WTC11 (cell line): ENCODE measurements at regions not wholly inside any gene's neighbourhood (a gene's known extent, or its start where the extent isn't known, plus 50 kb on each side); places are given as distances from the start of the nearest gene placed in this dataset.

ENCODE experiments used
- ATAC-seq: fragments of 200-7000 bp; cut with Tn5 transposase; 2 replicates; pipeline ENCODE4 v1.10.0; 2021; ENCODE audit warnings: mild to moderate bottlenecking, moderate library complexity
- CTCF ChIA-PET: fragments of 300-600 bp; sonication (Branson Sonifier 250); formaldehyde crosslinking; loops from one replicate; lab custom pipeline; 2021; ENCODE audit warnings: antibody characterized with exemption; lab: Charles Lee
- POLR2A ChIA-PET: fragments of 350-600 bp; sonication (Branson Sonifier 250); formaldehyde crosslinking; loops from one replicate; lab custom pipeline; 2021; ENCODE audit warnings: antibody characterized with exemption; lab: Charles Lee
- DNase-seq: peaks from one replicate; pipeline ENCODE4 v3.0.0; 2021; ENCODE audit warnings: low spot score
- H3K27ac Mint-ChIP-seq: 2 replicates; pipeline ENCODE4 v1.8.0; 2021; ENCODE audit warnings: mixed read lengths
- H3K27me3 Mint-ChIP-seq: 2 replicates; pipeline ENCODE4 v1.8.0; 2021; ENCODE audit warnings: low read depth, mild to moderate bottlenecking, moderate library complexity, mixed read lengths
- H3K36me3 Mint-ChIP-seq: 2 replicates; pipeline ENCODE4 v1.8.0; 2021; ENCODE audit warnings: mixed read lengths
- H3K4me1 Mint-ChIP-seq: 2 replicates; pipeline ENCODE4 v1.8.0; 2022; ENCODE audit warnings: mixed read lengths
- H3K4me3 Mint-ChIP-seq: 2 replicates; pipeline ENCODE4 v1.8.0; 2021; ENCODE audit warnings: mild to moderate bottlenecking, moderate library complexity, mixed read lengths
- H3K9me3 Mint-ChIP-seq: 2 replicates; pipeline ENCODE4 v1.8.0; 2021; ENCODE audit warnings: mixed read lengths
- ELF4 ChIP-seq: sonication (generic); formaldehyde crosslinking; IDR thresholded peaks from 2 replicates; pipeline ENCODE4 v1.8.1; 2022; ENCODE audit warnings: low read depth, mild to moderate bottlenecking, moderate library complexity, missing genetic modification reagents
- FOXK1 ChIP-seq: sonication (generic); formaldehyde crosslinking; IDR thresholded peaks from 2 replicates; pipeline ENCODE4 v1.8.0; 2022; ENCODE audit warnings: mild to moderate bottlenecking, moderate library complexity, missing genetic modification reagents
- GABPB1 ChIP-seq: sonication (generic); formaldehyde crosslinking; IDR thresholded peaks from 2 replicates; pipeline ENCODE4 v1.8.1; 2023; ENCODE audit warnings: mild to moderate bottlenecking, missing genetic modification reagents
- IRF2 ChIP-seq: sonication (generic); formaldehyde crosslinking; IDR thresholded peaks from 2 replicates; pipeline ENCODE4 v1.8.0; 2022; ENCODE audit warnings: low read depth, missing genetic modification reagents, borderline replicate concordance
- KAT7 ChIP-seq: sonication (generic); formaldehyde crosslinking; IDR thresholded peaks from 2 replicates; pipeline ENCODE4 v1.8.1; 2023; ENCODE audit warnings: missing genetic modification reagents, mild to moderate bottlenecking, borderline replicate concordance
- NR1H2 ChIP-seq: sonication (generic); formaldehyde crosslinking; IDR thresholded peaks from 2 replicates; pipeline ENCODE4 v1.9.0; 2021; ENCODE audit warnings: mild to moderate bottlenecking, moderate library complexity, missing genetic modification reagents
- OVOL2 ChIP-seq: fragments of 250-450 bp; sonication (Bioruptor Pico); IDR thresholded peaks from 2 replicates; pipeline ENCODE4 v1.9.0; 2021; ENCODE audit warnings: mild to moderate bottlenecking, borderline replicate concordance
- ZNF138 ChIP-seq: sonication (generic); formaldehyde crosslinking; conservative IDR thresholded peaks from 2 replicates; pipeline ENCODE4 v1.8.1; 2022; ENCODE audit warnings: mild to moderate bottlenecking, moderate library complexity, missing genetic modification reagents
- ZNF263 ChIP-seq: sonication (generic); formaldehyde crosslinking; IDR thresholded peaks from 2 replicates; pipeline ENCODE4 v1.8.1; 2022; ENCODE audit warnings: low read depth, mild to moderate bottlenecking, moderate library complexity, missing genetic modification reagents
- ZNF671 ChIP-seq: fragments of 250-450 bp; sonication (Bioruptor Pico); IDR thresholded peaks from 2 replicates; pipeline ENCODE4 v1.8.0; 2021; ENCODE audit warnings: mild to moderate bottlenecking
- TF ChIP-seq, protein P1 (sequence below): sonication (generic); formaldehyde crosslinking; IDR thresholded peaks from 2 replicates; pipeline ENCODE4 v1.8.0; 2022; ENCODE audit warnings: mild to moderate bottlenecking, missing genetic modification reagents
- TF ChIP-seq, protein P2 (sequence below): fragments of 250-450 bp; sonication (Bioruptor Pico); IDR thresholded peaks from 2 replicates; pipeline ENCODE4 v1.9.0; 2021; ENCODE audit warnings: mild to moderate bottlenecking
- TF ChIP-seq, protein P3 (sequence below): fragments of 250-450 bp; sonication (Bioruptor Pico); IDR thresholded peaks from 2 replicates; pipeline ENCODE4 v1.8.0; 2021; ENCODE audit warnings: mild to moderate bottlenecking
- TF ChIP-seq, protein P4 (sequence below): sonication (generic); formaldehyde crosslinking; IDR thresholded peaks from 2 replicates; pipeline ENCODE4 v1.8.1; 2023; ENCODE audit warnings: mild to moderate bottlenecking, missing genetic modification reagents
- TF ChIP-seq, protein P5 (sequence below): sonication (generic); formaldehyde crosslinking; IDR thresholded peaks from 2 replicates; pipeline ENCODE4 v1.8.0; 2023; ENCODE audit warnings: missing genetic modification reagents
- TF ChIP-seq, protein P6 (sequence below): fragments of 250-450 bp; sonication (Bioruptor Pico); IDR thresholded peaks from 2 replicates; pipeline ENCODE4 v1.9.0; 2021; ENCODE audit warnings: mild to moderate bottlenecking, borderline replicate concordance
- TF ChIP-seq, protein P7 (sequence below): sonication (generic); formaldehyde crosslinking; IDR thresholded peaks from 2 replicates; pipeline ENCODE4 v1.8.1; 2022; ENCODE audit warnings: mild to moderate bottlenecking, missing genetic modification reagents, moderate library complexity, borderline replicate concordance
- TF ChIP-seq, protein P8 (sequence below): sonication (generic); formaldehyde crosslinking; IDR thresholded peaks from 2 replicates; pipeline ENCODE4 v1.8.1; 2023; ENCODE audit warnings: mild to moderate bottlenecking, missing genetic modification reagents, moderate library complexity

DNA sequence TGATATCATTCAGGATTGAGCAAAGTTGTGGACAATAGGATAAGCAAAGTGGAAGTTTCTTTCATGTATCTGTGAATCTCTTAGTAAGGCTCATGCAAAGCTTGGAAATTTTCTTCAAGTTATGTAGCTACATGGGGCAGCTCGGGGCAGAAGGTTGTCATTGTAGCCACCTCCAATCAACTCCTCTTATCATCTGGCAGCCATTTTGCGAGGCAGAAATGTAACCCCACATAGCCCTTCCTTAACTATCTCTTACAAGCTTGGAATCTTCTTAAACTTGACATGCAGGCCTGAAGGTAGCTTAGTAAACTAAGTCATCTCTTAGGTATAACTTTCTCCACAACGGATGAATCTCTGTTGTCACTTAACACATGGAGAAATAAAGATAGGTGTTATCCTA is 392.8 kb downstream of the AASDHPPT start:
- 0 out of 2 replicates have a peak, but pooled peaks cover 2% of the 10 kb centered on the region for H3K4me1 Mint-ChIP-seq
- CTCF ChIA-PET, result no interaction called here
- TF ChIP-seq KAT7 (CRISPR knock-in tag) (no peak), ZNF263 (no peak), NR1H2 (CRISPR knock-in tag) (no peak), ELF4 (CRISPR knock-in tag) (no peak), ZNF138 (CRISPR knock-in tag) (no peak), FOXK1 (CRISPR knock-in tag) (no peak), IRF2 (no peak), GABPB1 (CRISPR knock-in tag) (no peak), OVOL2 (CRISPR knock-in tag) (no peak), ZNF671 (CRISPR knock-in tag) (no peak)
- TF ChIP-seq, protein P1, sequence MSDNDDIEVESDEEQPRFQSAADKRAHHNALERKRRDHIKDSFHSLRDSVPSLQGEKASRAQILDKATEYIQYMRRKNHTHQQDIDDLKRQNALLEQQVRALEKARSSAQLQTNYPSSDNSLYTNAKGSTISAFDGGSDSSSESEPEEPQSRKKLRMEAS (CRISPR knock-in tag), result no peak
- TF ChIP-seq, protein P2, sequence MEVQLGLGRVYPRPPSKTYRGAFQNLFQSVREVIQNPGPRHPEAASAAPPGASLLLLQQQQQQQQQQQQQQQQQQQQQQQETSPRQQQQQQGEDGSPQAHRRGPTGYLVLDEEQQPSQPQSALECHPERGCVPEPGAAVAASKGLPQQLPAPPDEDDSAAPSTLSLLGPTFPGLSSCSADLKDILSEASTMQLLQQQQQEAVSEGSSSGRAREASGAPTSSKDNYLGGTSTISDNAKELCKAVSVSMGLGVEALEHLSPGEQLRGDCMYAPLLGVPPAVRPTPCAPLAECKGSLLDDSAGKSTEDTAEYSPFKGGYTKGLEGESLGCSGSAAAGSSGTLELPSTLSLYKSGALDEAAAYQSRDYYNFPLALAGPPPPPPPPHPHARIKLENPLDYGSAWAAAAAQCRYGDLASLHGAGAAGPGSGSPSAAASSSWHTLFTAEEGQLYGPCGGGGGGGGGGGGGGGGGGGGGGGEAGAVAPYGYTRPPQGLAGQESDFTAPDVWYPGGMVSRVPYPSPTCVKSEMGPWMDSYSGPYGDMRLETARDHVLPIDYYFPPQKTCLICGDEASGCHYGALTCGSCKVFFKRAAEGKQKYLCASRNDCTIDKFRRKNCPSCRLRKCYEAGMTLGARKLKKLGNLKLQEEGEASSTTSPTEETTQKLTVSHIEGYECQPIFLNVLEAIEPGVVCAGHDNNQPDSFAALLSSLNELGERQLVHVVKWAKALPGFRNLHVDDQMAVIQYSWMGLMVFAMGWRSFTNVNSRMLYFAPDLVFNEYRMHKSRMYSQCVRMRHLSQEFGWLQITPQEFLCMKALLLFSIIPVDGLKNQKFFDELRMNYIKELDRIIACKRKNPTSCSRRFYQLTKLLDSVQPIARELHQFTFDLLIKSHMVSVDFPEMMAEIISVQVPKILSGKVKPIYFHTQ (CRISPR knock-in tag), result no peak
- TF ChIP-seq, protein P3, sequence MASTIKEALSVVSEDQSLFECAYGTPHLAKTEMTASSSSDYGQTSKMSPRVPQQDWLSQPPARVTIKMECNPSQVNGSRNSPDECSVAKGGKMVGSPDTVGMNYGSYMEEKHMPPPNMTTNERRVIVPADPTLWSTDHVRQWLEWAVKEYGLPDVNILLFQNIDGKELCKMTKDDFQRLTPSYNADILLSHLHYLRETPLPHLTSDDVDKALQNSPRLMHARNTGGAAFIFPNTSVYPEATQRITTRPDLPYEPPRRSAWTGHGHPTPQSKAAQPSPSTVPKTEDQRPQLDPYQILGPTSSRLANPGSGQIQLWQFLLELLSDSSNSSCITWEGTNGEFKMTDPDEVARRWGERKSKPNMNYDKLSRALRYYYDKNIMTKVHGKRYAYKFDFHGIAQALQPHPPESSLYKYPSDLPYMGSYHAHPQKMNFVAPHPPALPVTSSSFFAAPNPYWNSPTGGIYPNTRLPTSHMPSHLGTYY (CRISPR knock-in tag), result no peak
- TF ChIP-seq, protein P4, sequence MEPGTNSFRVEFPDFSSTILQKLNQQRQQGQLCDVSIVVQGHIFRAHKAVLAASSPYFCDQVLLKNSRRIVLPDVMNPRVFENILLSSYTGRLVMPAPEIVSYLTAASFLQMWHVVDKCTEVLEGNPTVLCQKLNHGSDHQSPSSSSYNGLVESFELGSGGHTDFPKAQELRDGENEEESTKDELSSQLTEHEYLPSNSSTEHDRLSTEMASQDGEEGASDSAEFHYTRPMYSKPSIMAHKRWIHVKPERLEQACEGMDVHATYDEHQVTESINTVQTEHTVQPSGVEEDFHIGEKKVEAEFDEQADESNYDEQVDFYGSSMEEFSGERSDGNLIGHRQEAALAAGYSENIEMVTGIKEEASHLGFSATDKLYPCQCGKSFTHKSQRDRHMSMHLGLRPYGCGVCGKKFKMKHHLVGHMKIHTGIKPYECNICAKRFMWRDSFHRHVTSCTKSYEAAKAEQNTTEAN (CRISPR knock-in tag), result no peak
- TF ChIP-seq, protein P5, sequence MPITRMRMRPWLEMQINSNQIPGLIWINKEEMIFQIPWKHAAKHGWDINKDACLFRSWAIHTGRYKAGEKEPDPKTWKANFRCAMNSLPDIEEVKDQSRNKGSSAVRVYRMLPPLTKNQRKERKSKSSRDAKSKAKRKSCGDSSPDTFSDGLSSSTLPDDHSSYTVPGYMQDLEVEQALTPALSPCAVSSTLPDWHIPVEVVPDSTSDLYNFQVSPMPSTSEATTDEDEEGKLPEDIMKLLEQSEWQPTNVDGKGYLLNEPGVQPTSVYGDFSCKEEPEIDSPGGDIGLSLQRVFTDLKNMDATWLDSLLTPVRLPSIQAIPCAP (CRISPR knock-in tag), result no peak
- TF ChIP-seq, protein P6, sequence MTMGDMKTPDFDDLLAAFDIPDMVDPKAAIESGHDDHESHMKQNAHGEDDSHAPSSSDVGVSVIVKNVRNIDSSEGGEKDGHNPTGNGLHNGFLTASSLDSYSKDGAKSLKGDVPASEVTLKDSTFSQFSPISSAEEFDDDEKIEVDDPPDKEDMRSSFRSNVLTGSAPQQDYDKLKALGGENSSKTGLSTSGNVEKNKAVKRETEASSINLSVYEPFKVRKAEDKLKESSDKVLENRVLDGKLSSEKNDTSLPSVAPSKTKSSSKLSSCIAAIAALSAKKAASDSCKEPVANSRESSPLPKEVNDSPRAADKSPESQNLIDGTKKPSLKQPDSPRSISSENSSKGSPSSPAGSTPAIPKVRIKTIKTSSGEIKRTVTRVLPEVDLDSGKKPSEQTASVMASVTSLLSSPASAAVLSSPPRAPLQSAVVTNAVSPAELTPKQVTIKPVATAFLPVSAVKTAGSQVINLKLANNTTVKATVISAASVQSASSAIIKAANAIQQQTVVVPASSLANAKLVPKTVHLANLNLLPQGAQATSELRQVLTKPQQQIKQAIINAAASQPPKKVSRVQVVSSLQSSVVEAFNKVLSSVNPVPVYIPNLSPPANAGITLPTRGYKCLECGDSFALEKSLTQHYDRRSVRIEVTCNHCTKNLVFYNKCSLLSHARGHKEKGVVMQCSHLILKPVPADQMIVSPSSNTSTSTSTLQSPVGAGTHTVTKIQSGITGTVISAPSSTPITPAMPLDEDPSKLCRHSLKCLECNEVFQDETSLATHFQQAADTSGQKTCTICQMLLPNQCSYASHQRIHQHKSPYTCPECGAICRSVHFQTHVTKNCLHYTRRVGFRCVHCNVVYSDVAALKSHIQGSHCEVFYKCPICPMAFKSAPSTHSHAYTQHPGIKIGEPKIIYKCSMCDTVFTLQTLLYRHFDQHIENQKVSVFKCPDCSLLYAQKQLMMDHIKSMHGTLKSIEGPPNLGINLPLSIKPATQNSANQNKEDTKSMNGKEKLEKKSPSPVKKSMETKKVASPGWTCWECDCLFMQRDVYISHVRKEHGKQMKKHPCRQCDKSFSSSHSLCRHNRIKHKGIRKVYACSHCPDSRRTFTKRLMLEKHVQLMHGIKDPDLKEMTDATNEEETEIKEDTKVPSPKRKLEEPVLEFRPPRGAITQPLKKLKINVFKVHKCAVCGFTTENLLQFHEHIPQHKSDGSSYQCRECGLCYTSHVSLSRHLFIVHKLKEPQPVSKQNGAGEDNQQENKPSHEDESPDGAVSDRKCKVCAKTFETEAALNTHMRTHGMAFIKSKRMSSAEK (CRISPR knock-in tag), result no peak
- TF ChIP-seq, protein P7, sequence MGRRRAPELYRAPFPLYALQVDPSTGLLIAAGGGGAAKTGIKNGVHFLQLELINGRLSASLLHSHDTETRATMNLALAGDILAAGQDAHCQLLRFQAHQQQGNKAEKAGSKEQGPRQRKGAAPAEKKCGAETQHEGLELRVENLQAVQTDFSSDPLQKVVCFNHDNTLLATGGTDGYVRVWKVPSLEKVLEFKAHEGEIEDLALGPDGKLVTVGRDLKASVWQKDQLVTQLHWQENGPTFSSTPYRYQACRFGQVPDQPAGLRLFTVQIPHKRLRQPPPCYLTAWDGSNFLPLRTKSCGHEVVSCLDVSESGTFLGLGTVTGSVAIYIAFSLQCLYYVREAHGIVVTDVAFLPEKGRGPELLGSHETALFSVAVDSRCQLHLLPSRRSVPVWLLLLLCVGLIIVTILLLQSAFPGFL (CRISPR knock-in tag), result no peak
- TF ChIP-seq, protein P8, sequence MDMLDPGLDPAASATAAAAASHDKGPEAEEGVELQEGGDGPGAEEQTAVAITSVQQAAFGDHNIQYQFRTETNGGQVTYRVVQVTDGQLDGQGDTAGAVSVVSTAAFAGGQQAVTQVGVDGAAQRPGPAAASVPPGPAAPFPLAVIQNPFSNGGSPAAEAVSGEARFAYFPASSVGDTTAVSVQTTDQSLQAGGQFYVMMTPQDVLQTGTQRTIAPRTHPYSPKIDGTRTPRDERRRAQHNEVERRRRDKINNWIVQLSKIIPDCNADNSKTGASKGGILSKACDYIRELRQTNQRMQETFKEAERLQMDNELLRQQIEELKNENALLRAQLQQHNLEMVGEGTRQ (CRISPR knock-in tag), result no peak
- H3K4me3 Mint-ChIP-seq, result no peak overlapping the region
- ATAC-seq (no peak), DNase-seq (no peak)
- no peak overlapping the region for H3K27ac Mint-ChIP-seq
- H3K36me3 Mint-ChIP-seq, result no peaks in the 10 kb centered on the region
- peaks cover 20% of the 10 kb centered on the region for H3K9me3 Mint-ChIP-seq
- POLR2A ChIA-PET, result no interaction called here
- H3K27me3 Mint-ChIP-seq, result no peaks in the 10 kb centered on the region
